HCT116 (cell line): ENCODE measurements at regions not wholly inside any gene's neighbourhood (a gene's known extent, or its start where the extent isn't known, plus 50 kb on each side); places are given as distances from the start of the nearest gene placed in this dataset.

ENCODE experiments used
- ATAC-seq: fragments of 200-7000 bp; cut with Tn5 transposase; 2 replicates; pipeline ENCODE4 v1.9.1; 2020; ENCODE audit warnings: mild to moderate bottlenecking, moderate library complexity
- BruUV-seq: library from RNA; stranded (reverse); fragments of 400-500 nt; replicated peaks from 2 replicates; lab custom pipeline; 2021; lab: Mats Ljungman, UMichigan
- CTCF ChIA-PET: fragments of 300-600 bp; sonication (Branson Sonifier 250); formaldehyde crosslinking; loops from one replicate; lab custom pipeline; 2021; ENCODE audit warnings: antibody characterized with exemption; lab: Charles Lee
- POLR2A ChIA-PET: fragments of 300-600, 350-600 bp; sonication (Branson Sonifier 250); formaldehyde crosslinking; loops from one replicate; lab custom pipeline; 2021; ENCODE audit warnings: antibody characterized with exemption; lab: Charles Lee
- RAD21 ChIA-PET, 2 experiments: fragments of 300-600 bp; sonication (Branson Sonifier 250); formaldehyde crosslinking; loops; one replicate each; lab custom pipeline; 2023; ENCODE audit warnings: low total read pairs in 2 of 2; ENCODE audit not compliant: uncharacterized antibody in 2 of 2, unreplicated experiment in 2 of 2, low non-redundant PET in 1 of 2; lab: Charles Lee
- DNase-seq: peaks from one replicate; pipeline ENCODE4 v3.0.0-alpha.2; 2010; ENCODE audit warnings: low read depth, low spot score
- H2AFZ ChIP-seq: fragments of 200-600 bp; shearing (Covaris generic), sonication (generic); 2 replicates; pipeline ENCODE4 v1.6.1; 2017; ENCODE audit warnings: low read depth, mixed run types, mixed read lengths, antibody characterized with exemption, low read length; ENCODE audit not compliant: poor library complexity, severe bottlenecking
- H3K27ac ChIP-seq: 2 replicates; pipeline ENCODE4 v1.5.1; 2012; ENCODE audit warnings: low read depth, low read length
- H3K27me3 ChIP-seq: fragments of 200-600 bp; sonication (generic); 2 replicates; pipeline ENCODE4 v1.6.1; 2016; ENCODE audit warnings: mixed run types, low read length, mixed read lengths; ENCODE audit not compliant: insufficient read depth
- H3K36me3 ChIP-seq, 2 experiments: fragments of 200-500 bp in 1 of 2; fragments of 200-600 bp in 1 of 2; sonication (Bioruptor generic) in 1 of 2; sonication (generic) in 1 of 2; 2 replicates each; pipeline versions ENCODE4 v1.5.1 to v1.6.1; 2014 to 2016; ENCODE audit warnings: low read length in 2 of 2, inconsistent platforms in 1 of 2, mixed read lengths in 1 of 2, mixed run types in 1 of 2; ENCODE audit not compliant: insufficient read depth in 2 of 2, control insufficient read depth in 1 of 2
- H3K4me1 ChIP-seq, 2 experiments: fragments of 200-600 bp in 1 of 2; sonication (generic) in 1 of 2; 2 replicates each; pipeline versions ENCODE4 v1.5.1 to v1.6.1; 2012 to 2017; ENCODE audit warnings: low read length in 2 of 2, inconsistent platforms in 1 of 2, mild to moderate bottlenecking in 1 of 2, mixed read lengths in 1 of 2, mixed run types in 1 of 2, moderate library complexity in 1 of 2; ENCODE audit not compliant: insufficient read depth in 2 of 2, control insufficient read depth in 1 of 2
- H3K4me2 ChIP-seq: fragments of 200-600 bp; sonication (generic); 2 replicates; pipeline ENCODE4 v1.6.1; 2017; ENCODE audit warnings: mixed run types, low read length, mixed read lengths
- H3K4me3 ChIP-seq, 2 experiments: fragments of 200-600 bp in 1 of 2; sonication (generic) in 1 of 2; replicated peaks in 1 of 2; 2 replicates each; pipeline ENCODE4 v1.5.1; 2011 to 2016; ENCODE audit warnings: low read length in 2 of 2, control low read depth in 1 of 2, low read depth in 1 of 2, mild to moderate bottlenecking in 1 of 2, mixed read lengths in 1 of 2, mixed run types in 1 of 2
- H3K79me2 ChIP-seq: fragments of 200-600 bp; sonication (generic); 2 replicates; pipeline ENCODE4 v1.6.1; 2017; ENCODE audit warnings: mild to moderate bottlenecking, mixed run types, low read length, moderate library complexity, mixed read lengths; ENCODE audit not compliant: insufficient read depth
- H3K9ac ChIP-seq: fragments of 200-600 bp; sonication (generic); 2 replicates; pipeline ENCODE4 v1.6.1; 2016; ENCODE audit warnings: low read length, mixed read lengths
- H3K9me2 ChIP-seq: fragments of 200-600 bp; sonication (generic), shearing (Covaris generic); 2 replicates; pipeline ENCODE4 v1.6.1; 2017; ENCODE audit warnings: mixed run types, mild to moderate bottlenecking, moderate library complexity; ENCODE audit not compliant: insufficient read depth
- H3K9me3 ChIP-seq, 2 experiments: fragments of 200-500 bp in 1 of 2; fragments of 200-600 bp in 1 of 2; sonication (Bioruptor generic) in 1 of 2; sonication (generic) in 1 of 2; 2 replicates each; pipeline ENCODE4 v1.6.1; 2014 to 2017; ENCODE audit warnings: low read length in 2 of 2, mixed read lengths in 2 of 2, inconsistent platforms in 1 of 2, low read depth in 1 of 2, mild to moderate bottlenecking in 1 of 2, mixed run types in 1 of 2, moderate library complexity in 1 of 2; ENCODE audit not compliant: control insufficient read depth in 1 of 2, insufficient read depth in 1 of 2
- H4K20me1 ChIP-seq: fragments of 200-600 bp; sonication (generic), shearing (Covaris generic); 2 replicates; pipeline ENCODE4 v1.6.1; 2017; ENCODE audit warnings: mixed run types, mild to moderate bottlenecking, moderate library complexity; ENCODE audit not compliant: insufficient read depth
- POLR2A ChIP-seq: IDR thresholded peaks from 2 replicates; pipeline ENCODE4 v1.7.0; 2011; ENCODE audit warnings: borderline replicate concordance; ENCODE audit not compliant: insufficient read depth, insufficient read length; ENCODE audit errors: extremely low read depth
- SIN3A ChIP-seq: IDR thresholded peaks from 2 replicates; pipeline ENCODE4 v1.6.1; 2012; ENCODE audit warnings: low read depth
- SRF ChIP-seq: IDR thresholded peaks from 2 replicates; pipeline ENCODE4 v1.6.1; 2012; ENCODE audit warnings: low read depth
- YY1 ChIP-seq: IDR thresholded peaks from 2 replicates; pipeline ENCODE4 v1.6.1; 2011; ENCODE audit warnings: low read length, low read depth, moderate library complexity, mild to moderate bottlenecking; ENCODE audit not compliant: insufficient replicate concordance; ENCODE audit errors: extremely low read depth
- ZFX ChIP-seq: fragments of 450-650 bp; IDR thresholded peaks from 2 replicates; pipeline ENCODE4 v1.6.1; 2017
- ZNF274 ChIP-seq: fragments of 200-500 bp; sonication (Bioruptor generic); IDR thresholded peaks from 2 replicates; pipeline ENCODE4 v1.6.1; 2014; ENCODE audit warnings: mild to moderate bottlenecking, low read depth, low read length, inconsistent platforms
- intact Hi-C: fragments of 100-400 bp; cut with micrococcal nuclease; formaldehyde crosslinking; loops from 2 replicates; pipeline ENCODE4 v1.10.0; 2022
- TF ChIP-seq, protein P1 (sequence below): IDR thresholded peaks from 2 replicates; pipeline ENCODE4 v1.6.1; 2012
- TF ChIP-seq, protein P2 (sequence below): IDR thresholded peaks from 2 replicates; pipeline ENCODE4 v1.6.1; 2011; ENCODE audit warnings: mild to moderate bottlenecking, low read length, moderate library complexity; ENCODE audit not compliant: insufficient replicate concordance; ENCODE audit errors: extremely low read depth

DNA sequence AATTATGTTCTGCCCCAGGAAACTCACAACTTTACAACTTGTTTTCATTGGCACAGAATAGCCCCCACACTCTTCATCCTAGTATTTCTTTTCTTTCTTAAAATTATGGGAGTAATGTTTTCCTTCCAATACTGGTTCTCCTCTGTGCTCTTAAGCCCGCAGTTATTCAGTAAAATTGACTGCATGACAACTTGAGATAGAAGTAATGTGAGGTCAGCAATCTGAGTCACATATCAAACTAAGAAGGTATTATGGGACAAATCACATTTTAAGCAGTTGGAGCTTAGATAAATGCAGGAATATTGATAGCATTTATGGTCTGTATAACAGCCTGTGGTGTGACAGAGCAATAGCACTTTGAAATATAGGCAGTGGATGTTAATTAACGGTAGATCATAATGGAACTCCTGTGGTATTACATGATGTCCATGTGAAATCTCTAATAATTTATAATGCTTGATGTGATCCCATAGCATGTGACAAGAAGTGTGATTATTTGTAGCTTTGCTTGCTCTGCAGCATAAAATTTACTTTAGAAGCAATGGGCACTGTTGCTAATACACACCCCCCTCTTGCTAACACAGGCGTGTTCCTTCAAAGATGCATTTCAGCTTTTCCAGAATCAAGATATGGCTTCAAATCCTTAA is 351.4 kb upstream of the CDH20 start:
- Histone ChIP-seq H3K9me3 (no peaks in the 10 kb centered on the region), H3K4me1 (no peaks in the 10 kb centered on the region), H3K9me2 (no peaks in the 10 kb centered on the region), H3K36me3 (no peaks in the 10 kb centered on the region), H3K4me3 (no peak overlapping the region), H3K27ac (no peak overlapping the region), H3K4me2 (no peak overlapping the region), H3K27me3 (no peaks in the 10 kb centered on the region), H3K79me2 (no peaks in the 10 kb centered on the region), H4K20me1 (no peaks in the 10 kb centered on the region), H2AFZ (no peak overlapping the region), H3K9ac (no peak overlapping the region)
- intact Hi-C loops: no loop called here
- ATAC-seq (no peak), DNase-seq (no peak)
- ChIA-PET CTCF (no interaction called here), RAD21 (no interaction called here), POLR2A (no interaction called here)
- TF ChIP-seq, protein P1, sequence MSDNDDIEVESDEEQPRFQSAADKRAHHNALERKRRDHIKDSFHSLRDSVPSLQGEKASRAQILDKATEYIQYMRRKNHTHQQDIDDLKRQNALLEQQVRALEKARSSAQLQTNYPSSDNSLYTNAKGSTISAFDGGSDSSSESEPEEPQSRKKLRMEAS: no peak
- TF ChIP-seq SIN3A: no peak
- no peak for TF ChIP-seq ZNF274
- BruUV-seq: no TSS peak

DNA sequence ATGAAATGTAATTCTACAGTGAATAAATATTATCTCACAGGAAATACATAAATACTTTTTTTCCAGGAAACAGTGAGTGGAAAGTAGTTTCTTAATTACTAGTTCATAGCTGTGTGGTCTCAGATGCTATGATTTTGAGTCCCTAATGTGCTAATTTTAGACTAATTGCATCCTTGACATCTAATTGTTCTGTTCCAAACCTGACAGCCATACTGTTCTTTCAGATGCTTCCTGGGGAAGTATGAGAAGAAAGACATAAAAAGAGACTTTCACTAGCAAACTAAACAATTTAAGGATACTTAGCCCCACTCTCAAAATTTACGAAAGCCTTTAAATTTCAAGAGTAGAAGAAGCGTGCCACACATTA is 350.9 kb upstream of the CDH20 start:
- no TSS peak for BruUV-seq
- H3K79me2 ChIP-seq: no peaks in the 10 kb centered on the region
- intact Hi-C loops: no loop called here
- no peak overlapping the region for H3K4me2 ChIP-seq
- no peaks in the 10 kb centered on the region for H3K9me2 ChIP-seq
- no peak for ATAC-seq
- ChIA-PET CTCF (no interaction called here), POLR2A (no interaction called here), RAD21 (no interaction called here)
- H3K4me1 ChIP-seq: no peaks in the 10 kb centered on the region
- H3K36me3 ChIP-seq: no peaks in the 10 kb centered on the region
- no peak overlapping the region for H2AFZ ChIP-seq
- H3K27me3 ChIP-seq: no peaks in the 10 kb centered on the region
- no peaks in the 10 kb centered on the region for H3K9me3 ChIP-seq
- no peaks in the 10 kb centered on the region for H4K20me1 ChIP-seq
- no peak for DNase-seq
- no peak overlapping the region for H3K9ac ChIP-seq
- no peak overlapping the region for H3K27ac ChIP-seq
- no peak overlapping the region for H3K4me3 ChIP-seq
- no peak for TF ChIP-seq POLR2A
- no peak for TF ChIP-seq SRF
- TF ChIP-seq YY1: no peak
- no peak for TF ChIP-seq ZFX
- TF ChIP-seq, protein P2, sequence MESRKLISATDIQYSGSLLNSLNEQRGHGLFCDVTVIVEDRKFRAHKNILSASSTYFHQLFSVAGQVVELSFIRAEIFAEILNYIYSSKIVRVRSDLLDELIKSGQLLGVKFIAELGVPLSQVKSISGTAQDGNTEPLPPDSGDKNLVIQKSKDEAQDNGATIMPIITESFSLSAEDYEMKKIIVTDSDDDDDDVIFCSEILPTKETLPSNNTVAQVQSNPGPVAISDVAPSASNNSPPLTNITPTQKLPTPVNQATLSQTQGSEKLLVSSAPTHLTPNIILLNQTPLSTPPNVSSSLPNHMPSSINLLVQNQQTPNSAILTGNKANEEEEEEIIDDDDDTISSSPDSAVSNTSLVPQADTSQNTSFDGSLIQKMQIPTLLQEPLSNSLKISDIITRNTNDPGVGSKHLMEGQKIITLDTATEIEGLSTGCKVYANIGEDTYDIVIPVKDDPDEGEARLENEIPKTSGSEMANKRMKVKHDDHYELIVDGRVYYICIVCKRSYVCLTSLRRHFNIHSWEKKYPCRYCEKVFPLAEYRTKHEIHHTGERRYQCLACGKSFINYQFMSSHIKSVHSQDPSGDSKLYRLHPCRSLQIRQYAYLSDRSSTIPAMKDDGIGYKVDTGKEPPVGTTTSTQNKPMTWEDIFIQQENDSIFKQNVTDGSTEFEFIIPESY: no peak
